ENCODE measurements at regions not wholly inside any gene's neighbourhood (a gene's known extent, or its start where the extent isn't known, plus 50 kb on each side); places are given as distances from the start of the nearest gene placed in this dataset.

DNA sequence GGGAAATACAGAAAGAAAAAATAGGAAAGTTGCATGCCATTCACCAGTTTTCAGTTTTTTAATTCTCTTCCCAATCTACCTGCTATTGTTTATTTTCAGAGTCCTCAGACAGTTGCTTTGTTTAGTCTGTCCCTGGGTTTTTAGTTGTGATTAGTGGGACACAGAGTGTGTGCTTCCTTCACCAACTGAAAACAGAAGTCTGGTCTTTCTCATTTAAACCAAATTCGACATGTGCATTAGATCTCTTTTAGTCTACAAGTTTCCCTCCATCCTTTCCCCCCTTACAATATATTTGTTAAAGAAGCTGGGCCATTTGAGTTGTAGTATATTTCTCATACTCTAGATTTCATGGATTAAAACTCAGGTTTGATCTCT is 58.7 kb upstream of the STMND1 start:
- no peak overlapping the region for H3K4me2 ChIP-seq (ENCODE audit: insufficient read depth, insufficient read length, low read length)
- no peak overlapping the region for H3K27ac ChIP-seq (ENCODE audit: insufficient read length, low read depth, low read length)
- H3K79me1 ChIP-seq (ENCODE audit: insufficient read depth, low read depth, low read length, poor library complexity, severe bottlenecking): no peaks in the 10 kb centered on the region
- Mint-ChIP-seq H3K9me3 (no peaks in the 10 kb centered on the region), H3K27me3 (ENCODE audit: low read depth) (no peaks in the 10 kb centered on the region; the same call in 1 of the 2 replicates), H3K36me3 (ENCODE audit: insufficient read depth in 1 of 3, low read depth in 3 of 3) (no peaks in the 10 kb centered on the region), H3K4me3 (no peak overlapping the region), H3K27ac (peak overlapping the region in 1 of 3 experiments; percentile 71; a peak in 1 of 7 replicates), H3K4me1 (peaks cover 11 to 16% of the 10 kb centered on the region in 2 experiments)
- no peaks in the 10 kb centered on the region for H4K20me1 ChIP-seq (ENCODE audit: control insufficient read depth, insufficient read depth, insufficient read length)
- H3K23ac ChIP-seq (ENCODE audit: insufficient read length, low read depth, low read length): no peak overlapping the region
- no peaks in the 10 kb centered on the region for H3K9me3 ChIP-seq (ENCODE audit: control insufficient read depth, low read depth, low read length)
- WGBS (ENCODE audit: extremely low coverage, insufficient read length, low lambda C conversion rate): no CpG with 5 or more reads among the region's 1 CpG
- no peak overlapping the region for H2AFZ ChIP-seq (ENCODE audit: low read length)
- H3K79me2 ChIP-seq (ENCODE audit: insufficient read depth, low read length): no peaks in the 10 kb centered on the region
- H3K23me2 ChIP-seq (ENCODE audit: insufficient read length, low read depth, low read length, poor library complexity, severe bottlenecking): no peaks in the 10 kb centered on the region
- no peak overlapping the region for H3K4ac ChIP-seq (ENCODE audit: low read depth, low read length)
- H2BK15ac ChIP-seq (ENCODE audit: low read depth, low read length): no peak overlapping the region
- no peak overlapping the region for H3K56ac ChIP-seq (ENCODE audit: insufficient read length, low read depth, low read length)
- no peak overlapping the region for H4K91ac ChIP-seq (ENCODE audit: insufficient read length, low read depth, low read length)
- H2BK12ac ChIP-seq (ENCODE audit: insufficient read length, low read depth, low read length): no peak overlapping the region
- H3K18ac ChIP-seq (ENCODE audit: insufficient read length, low read depth, low read length): no peak overlapping the region
- no peak overlapping the region for H2BK20ac ChIP-seq (ENCODE audit: low read depth, low read length, poor library complexity, severe bottlenecking)
- no peak overlapping the region for H3T11ph ChIP-seq (ENCODE audit: low read length)
- TF ChIP-seq, protein P1, sequence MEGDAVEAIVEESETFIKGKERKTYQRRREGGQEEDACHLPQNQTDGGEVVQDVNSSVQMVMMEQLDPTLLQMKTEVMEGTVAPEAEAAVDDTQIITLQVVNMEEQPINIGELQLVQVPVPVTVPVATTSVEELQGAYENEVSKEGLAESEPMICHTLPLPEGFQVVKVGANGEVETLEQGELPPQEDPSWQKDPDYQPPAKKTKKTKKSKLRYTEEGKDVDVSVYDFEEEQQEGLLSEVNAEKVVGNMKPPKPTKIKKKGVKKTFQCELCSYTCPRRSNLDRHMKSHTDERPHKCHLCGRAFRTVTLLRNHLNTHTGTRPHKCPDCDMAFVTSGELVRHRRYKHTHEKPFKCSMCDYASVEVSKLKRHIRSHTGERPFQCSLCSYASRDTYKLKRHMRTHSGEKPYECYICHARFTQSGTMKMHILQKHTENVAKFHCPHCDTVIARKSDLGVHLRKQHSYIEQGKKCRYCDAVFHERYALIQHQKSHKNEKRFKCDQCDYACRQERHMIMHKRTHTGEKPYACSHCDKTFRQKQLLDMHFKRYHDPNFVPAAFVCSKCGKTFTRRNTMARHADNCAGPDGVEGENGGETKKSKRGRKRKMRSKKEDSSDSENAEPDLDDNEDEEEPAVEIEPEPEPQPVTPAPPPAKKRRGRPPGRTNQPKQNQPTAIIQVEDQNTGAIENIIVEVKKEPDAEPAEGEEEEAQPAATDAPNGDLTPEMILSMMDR (conservative IDR thresholded peaks at IDR 0.05): no peak
- no peak overlapping the region for H2AK5ac ChIP-seq (ENCODE audit: insufficient read length, low read length)
- no peak overlapping the region for H2BK120ac ChIP-seq (ENCODE audit: low read depth, low read length, poor library complexity, severe bottlenecking)
- H3K4me1 ChIP-seq (ENCODE audit: insufficient read depth, low read length): no peaks in the 10 kb centered on the region
- H3K27me3 ChIP-seq (ENCODE audit: insufficient read depth, low read length): no peaks in the 10 kb centered on the region
- no peak overlapping the region for H4K8ac ChIP-seq (replicated peaks; ENCODE audit: insufficient read length, low read depth, low read length)
- no peak overlapping the region for H4K5ac ChIP-seq (ENCODE audit: insufficient read length, low read depth, low read length)
- H3K14ac ChIP-seq (ENCODE audit: insufficient read depth, low read length): no peak overlapping the region
- H2BK5ac ChIP-seq (ENCODE audit: insufficient read length, low read length): no peak overlapping the region
- H3K9ac ChIP-seq (ENCODE audit: extremely low read depth, insufficient read length, low read length): no peak overlapping the region
- DNase-seq: no peak
